HG02798 (cell line): ENCODE measurements at regions not wholly inside any gene's neighbourhood (a gene's known extent, or its start where the extent isn't known, plus 50 kb on each side); places are given as distances from the start of the nearest gene placed in this dataset.

Experiments
- ATAC-seq: cut with Tn5 transposase; IDR thresholded peaks from one replicate; pipeline ENCODE4 v1.9.1; 2021; ENCODE audit warnings: mild to moderate bottlenecking; ENCODE audit not compliant: unreplicated experiment, poor library complexity

DNA sequence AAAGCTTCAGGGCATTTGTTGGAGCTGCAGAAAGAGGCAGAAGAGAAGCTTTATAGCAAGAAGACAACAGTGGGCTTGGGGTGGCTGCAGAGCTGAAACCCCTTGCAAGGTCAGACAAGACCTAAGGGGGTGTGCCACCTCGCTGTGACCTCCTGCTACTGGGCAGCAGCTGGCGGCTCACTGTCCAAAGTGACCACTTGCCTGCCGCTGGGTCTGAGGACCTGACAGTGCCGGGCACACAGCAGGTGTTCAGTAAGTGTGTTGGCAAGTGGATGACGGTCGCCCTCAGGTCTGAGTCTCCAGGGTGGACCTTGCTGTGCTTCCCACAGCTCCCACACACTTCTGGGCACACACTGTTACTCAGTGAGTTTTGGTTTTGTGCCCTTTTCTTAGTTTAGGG is 336.5 kb downstream of the C16orf95 start:
- ATAC-seq: no peak

DNA sequence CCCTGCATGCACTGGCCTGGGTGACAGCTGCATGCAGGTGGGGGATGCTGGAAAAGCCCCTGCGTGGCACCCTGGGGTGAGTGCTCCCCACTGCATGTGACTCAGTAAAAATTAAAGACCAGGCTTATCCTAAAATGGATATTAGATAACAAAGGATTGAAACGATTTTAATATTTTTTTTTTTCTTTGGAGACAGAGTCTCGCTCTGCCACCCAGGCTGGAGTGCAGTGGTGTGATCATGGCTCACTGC is 334.9 kb downstream of the C16orf95 start:
- no peak for ATAC-seq

DNA sequence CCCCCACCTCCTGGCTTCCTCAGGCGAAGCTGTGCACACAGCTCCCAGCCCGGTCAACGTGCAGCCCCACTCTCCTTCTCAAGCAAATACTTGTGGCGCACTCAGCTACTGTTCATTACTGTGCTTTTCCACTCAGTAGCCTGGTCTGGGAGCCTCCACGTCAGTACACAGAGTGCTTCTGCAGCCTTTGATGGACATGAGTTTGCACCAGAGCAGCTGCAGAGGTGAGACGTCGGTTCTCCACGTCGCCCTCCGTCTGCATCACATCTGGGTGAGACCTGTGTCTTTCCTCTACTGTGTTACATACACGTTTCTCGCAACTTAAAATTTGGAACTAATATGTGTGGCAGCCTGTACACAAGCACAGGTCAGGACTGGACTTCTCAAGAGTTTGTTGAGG is 334.3 kb downstream of the C16orf95 start:
- ATAC-seq: no peak

DNA sequence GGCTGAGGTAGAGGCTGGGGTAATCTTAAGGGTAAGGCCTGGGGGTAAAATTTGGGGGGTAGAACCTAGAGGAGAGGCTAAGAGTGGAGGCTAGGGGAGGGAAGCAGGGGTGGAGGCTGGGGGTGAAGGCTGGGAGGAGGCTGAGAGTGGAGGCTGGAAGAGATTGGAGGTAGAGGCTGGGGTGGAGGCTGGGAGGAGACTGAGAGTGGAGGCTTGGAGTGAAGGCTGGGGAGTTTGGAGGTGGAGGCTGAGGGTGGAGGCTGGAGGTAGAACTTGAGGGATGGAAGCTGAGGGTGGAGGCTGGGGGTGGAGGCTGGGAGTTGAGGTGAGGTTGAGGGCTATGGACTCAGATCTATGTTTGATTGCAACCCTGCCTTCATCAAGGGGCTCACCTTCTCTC is 333.6 kb downstream of the C16orf95 start:
- no peak for ATAC-seq

DNA sequence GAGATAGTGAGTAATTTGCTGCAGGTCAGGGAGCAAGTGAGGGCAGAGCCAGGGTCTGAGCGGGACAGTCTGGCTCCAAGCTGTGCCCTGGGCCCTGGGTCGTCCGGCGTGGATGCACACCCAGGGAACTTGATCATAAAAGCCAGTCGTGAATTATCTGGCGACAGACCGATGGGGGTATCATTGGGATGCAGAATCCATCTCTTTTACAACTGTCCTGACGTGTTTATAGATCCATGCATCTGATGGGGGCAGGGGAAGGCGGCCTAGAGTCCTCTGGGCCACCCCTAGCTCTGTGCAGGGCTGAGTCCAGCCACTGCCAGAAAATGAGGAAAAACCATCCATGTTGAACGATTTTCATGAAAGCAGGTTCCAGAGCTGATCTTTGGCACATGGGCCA is 332.8 kb downstream of the C16orf95 start:
- ATAC-seq: no peak

DNA sequence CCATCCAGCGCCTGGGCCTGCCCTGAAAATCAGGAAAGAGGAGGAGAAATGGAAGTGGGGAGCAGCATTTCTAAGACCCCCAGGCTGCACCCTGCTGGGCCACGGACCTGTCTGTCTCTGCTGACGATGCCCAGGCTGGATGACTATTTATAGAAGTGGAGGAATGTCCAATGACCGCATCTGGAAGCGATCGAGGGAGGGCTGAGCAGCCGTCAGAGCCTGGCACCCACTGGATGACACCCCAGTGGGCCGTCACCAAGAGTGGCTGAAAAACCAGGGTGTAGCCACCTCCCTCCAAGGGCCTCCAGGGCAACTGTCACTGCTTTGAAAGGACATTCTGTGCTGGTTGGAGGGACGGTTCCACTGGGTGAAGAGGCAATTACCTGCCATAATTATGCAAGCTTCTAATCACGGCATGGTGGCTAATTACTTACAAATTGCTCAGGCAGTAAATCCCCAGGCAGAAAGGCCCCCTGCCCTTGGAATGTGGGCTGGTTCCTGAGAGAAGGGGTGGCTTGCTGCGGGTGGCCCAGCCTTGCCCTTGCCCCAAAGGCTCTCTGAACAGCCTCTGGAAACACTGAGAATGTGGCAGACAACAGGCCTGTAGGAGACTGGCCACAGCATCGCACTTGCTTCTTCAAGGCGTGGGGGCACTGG is 332.1 kb downstream of the C16orf95 start:
- no peak for ATAC-seq

DNA sequence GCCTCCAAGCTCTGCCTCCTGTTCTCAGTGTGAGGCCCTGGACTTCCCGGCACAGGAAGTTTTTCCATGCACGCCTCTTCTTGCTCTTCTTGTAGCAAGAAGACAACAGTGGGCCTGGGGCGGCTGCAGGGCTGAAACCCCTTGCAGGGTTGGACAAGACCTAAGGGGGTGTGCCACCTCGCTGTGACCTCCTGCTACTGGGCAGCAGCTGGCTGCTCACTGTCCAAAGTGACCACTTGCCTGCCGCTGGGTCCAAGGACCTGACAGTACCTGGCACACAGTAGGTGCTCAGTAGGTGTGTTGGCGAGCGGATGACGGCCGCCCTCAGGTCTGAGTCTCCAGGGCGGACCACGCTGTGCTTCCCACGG is 331.6 kb downstream of the C16orf95 start:
- no peak for ATAC-seq

DNA sequence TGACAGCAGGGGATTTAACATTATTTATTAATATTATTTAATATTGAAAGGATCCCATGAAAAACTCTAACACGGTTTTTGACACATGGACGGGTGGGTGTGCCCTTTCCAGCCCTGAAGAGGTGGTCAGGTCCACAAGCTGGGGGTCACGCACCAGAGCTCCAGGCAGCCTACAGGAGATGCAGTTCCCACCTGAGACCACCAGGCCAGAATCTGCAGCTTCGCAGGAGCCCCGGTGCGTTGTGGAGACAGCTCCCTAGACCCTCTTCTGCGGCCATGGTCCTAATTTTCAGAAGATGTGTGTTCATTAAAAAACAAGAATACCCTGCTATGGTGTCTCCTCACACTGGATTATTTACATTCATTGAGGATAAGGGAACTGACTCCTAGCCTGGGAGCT is 331.1 kb downstream of the C16orf95 start:
- ATAC-seq: no peak

DNA sequence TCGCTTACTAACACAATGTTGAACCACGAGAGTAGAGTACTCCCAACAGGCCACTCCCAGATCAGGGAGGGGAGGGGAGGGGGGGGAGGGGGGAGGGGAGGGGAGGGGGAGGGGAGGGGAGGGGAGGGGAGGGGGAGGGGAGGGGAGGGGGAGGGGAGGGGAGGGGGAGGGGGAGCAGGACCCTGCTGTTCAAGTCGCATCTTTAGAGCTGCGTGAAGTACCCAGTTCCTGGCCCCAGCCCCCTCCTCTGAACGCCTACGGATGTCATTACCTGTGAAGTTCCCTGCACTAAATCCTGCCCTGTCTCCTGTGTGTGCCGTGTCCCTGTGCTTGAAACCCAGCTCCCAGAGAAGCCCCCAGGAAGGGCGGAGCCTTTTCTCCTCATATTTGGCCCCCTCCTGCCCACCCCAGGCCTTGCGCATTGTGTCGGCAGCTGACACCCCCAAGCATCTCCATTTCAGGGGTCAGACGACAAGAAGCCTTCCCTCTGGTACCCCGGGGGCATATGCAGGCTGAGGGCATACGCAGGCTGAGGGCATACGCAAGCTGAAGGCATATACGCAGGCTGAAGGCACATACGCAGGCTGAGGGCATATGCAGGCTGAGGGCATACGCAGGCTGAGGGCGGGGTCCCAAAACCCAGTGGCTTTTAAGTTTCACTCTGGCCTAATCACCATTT is 330.2 kb downstream of the C16orf95 start:
- no peak for ATAC-seq

DNA sequence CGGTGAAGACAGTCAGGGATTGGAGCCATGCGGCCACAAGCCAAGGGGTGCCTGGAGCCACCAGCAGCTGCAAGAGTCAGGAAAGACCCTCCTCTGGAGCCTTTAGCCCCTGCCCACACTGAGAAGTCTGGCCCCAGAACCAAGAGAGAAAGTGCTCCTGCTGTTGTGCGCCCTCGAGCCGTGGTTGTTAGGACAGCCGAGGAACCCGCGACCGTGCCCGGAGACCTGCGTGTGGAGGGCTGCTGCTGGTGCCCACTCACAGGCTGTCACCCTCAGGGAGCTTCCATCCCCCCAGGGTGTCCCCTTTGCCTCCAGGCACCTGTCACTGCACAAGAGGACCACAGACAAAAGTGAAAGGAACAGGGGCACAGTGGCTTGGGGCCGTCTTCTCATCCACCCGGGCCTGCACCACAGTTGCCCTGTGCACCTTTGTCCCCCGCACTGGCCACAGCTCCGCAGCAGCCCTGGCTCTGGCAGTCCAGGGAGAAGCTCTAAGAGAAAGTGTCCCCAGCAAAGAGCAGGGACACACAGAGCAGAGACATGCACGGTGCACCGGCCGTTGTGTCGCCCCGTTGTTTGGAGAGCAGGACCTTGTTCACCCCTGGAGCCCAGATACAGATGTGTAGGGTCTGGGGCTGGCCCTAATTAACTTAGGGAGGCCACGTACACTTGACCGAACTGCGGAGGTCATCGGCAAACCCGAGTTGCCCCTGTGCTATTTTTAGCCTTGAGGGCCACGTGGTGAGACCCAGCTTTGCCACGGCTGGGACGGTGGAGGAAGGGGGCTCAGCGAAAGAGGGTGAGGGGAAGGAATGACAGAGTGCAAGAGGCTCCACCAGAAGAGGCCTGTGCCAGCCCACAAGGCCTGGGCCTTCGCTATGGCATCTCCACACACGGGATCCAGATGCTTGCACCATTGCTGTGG is 329.2 kb downstream of the C16orf95 start:
- no peak for ATAC-seq

DNA sequence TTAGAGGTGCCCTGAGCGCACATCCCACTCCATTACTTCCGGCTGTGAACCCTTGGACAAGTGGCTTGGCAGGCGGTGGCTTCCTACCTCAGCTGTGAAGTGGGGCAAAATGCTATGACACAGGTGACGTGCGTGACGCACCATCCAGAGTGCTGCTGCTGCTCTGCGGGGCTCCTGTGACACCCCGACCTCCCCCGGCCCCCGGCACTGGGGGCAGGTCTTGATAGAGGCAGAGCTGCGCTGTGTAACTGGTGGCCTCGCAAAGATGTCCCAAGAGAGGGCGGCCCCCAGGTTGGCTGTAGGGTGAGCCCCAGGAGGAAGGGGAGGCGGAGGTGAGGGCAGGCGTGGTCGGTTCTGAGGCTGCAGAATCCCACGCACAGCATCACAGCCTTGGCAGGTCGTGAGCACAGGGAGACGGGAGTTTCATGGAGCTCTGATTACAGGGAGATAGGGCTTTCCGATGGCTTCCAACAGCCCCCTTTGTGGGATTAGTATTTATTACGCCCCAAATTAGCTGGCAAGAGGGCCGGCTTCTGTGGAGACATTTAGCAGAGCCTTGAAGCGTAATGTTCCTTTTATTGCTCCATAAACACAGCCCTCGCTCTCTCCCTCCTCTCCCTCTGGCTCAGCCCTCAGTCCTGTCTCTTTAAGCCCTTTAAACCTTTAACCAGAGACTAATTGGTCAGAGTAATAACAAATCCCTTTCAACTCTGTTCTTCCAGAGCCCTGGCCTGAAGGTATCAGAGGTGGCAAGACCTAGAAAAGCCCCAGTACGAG is 328.1 kb downstream of the C16orf95 start:
- no peak for ATAC-seq

DNA sequence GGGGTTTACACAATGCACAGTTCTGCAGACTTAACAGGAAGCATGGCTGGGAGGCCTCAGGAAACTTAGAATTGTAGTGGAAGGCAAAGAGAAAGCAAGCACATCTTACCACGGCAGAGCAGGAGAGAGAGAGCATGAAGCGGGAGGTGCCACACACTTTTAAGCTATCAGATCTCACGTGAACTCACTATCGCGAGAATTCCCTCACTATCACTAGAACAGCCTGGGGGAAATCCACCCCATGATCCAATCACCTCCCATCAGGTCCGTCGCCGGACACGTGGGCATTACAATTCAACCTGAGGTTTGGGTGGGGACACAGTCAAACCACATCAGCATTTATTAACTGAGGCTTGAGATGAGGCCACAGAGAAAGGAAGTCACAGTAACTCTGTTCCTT is 326.7 kb downstream of the C16orf95 start:
- no peak for ATAC-seq

DNA sequence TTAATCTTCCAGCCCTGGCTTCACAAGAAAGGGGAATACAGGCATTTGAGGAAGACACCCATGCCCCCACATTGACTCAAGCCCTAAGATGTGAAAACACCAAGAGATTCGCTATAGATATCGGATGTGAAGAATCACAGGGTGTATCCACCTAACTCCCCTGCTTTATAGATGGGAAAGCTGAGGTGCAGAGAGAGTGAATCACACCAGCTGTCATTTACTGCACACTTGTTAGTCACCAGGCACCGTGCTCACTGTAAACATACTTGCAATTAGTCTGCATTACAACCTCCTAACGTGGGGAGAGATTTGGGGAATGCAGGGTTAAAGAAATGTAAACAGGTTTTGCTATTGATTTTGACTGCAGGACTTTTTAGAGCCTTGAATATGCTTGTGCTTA is 325.5 kb downstream of the C16orf95 start:
- no peak for ATAC-seq

DNA sequence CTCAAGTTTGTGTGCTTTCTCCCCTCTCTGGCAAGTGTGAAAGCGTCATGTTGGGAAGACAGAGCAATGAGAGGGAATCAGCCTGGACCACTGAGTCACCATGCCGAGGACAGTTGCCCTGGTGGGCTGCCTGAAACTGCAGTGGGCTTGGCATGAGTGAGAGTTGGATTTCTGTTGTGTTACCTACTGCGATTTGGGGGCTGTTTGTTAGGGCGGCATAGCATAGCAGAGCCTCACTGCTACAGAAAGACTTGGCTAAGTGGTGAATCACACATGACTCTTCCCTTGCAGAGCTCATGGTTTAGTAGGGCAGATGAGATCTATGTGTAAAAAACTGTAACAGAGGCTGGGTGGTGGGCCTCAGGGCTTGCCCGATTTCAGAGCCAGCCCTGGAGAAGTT is 324.6 kb downstream of the C16orf95 start:
- ATAC-seq: no peak

DNA sequence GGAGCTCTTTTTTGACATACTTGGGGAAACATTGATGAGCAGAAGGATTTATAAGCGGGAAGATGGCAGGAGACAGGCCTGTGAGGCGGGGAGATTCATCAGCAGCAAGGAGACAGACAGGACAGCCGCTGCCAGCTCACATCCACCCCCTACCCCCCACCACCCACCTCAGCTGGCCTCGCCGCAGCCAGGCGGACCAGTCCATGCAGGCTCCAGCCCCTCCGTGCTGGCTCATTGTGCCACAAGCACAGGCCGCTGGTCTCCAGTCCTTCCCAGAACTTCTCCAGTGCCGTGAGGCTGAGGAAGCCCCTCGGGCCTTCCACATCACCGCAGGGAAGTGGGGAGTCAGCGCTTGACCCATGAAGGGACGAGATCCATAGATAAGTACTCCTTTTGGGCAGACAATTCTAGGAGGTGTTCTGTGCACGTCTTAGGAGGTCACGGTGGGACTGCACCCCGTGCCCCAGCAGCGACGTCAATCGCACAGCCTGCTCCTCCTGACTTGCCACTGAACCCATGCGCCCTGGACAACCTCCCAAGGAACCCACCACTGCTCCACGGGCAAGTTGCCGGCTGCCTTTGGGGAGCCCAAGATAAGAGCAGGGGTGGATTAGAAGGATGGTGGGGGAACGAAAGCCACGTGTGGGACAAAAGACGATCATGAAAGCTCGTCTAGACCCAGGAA is 323.6 kb downstream of the C16orf95 start:
- no peak for ATAC-seq

DNA sequence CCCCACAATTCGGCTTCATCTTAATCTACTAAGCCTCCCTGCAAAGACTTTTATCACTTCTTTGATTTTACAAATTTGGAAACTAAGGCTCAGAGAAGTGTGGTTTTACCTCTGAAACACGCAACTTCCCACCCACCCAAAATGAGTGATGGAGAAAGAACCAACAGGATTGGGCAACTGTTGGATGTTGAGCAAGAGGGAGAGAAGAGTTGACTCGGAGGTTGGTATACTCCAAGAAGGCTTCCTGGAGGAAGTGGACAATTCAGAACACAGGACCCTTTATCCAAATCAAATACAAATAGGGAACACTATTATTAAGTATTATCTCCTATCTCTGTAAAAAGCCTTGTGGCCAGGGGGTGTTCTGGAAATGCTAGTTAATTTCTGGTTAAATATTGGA is 323.0 kb downstream of the C16orf95 start:
- no peak for ATAC-seq

DNA sequence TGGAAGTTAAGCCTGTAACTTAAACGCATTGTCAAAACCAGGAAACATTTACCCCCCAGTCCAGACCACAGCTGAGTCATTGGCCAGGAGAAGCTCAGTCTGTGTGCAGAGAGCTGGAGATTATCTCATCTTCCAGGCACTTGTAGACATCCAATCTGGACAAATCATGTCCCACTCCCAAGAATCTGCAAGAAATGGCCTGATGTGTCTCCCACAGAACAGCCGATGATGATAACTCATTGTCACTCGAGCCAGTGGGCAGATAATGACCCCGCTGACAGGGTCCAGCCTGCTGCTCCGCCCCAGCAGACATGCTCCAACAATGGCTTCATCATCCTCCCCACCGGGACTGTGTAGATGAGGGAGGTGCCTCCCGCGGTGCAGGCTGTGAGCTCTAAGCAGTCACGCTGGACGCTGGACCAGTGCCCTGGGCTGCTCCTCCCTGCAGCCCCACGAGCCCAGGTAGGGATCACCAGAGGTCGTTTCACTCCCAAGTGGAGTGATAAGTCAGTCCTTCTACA is 322.5 kb downstream of the C16orf95 start:
- no peak for ATAC-seq

DNA sequence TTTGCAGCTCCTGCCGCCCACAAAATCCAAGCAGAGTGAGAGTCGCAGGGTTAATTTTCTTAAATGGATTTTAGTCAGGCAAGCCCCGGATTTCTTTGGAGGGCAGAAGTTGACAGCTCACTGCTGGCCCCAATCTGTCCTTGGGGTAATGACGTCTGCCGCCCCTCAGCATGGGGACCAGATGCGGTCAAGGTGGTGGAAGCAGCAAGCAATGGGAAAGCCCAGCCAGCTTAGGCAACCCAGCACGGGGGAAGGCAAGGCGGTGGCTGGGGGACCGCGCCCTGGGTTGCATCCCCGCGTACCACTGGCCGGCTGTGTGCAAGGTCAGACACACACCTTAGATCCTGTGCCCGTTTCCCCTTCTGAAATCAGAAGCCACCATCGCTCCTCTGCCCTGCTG is 321.7 kb downstream of the C16orf95 start:
- no peak for ATAC-seq

DNA sequence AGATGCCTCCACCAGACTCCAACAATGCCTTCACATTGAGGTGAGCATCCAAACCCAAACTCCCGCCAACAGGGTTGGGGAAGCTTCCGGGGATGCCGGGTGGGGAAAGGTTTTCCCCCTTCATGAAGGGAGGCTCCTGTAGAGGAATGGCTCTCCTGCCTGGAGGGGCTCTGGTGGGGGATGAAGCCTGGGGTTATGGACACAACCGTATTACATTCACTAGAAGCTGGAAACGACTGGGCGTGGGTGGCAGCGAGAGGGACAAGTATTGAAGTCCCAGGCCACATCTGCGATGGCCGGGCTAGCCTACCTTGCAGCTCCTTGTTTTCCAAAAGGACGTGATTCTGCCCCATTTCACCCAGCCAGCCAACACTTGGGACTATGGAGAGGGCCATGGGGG is 321.1 kb downstream of the C16orf95 start:
- no peak for ATAC-seq

DNA sequence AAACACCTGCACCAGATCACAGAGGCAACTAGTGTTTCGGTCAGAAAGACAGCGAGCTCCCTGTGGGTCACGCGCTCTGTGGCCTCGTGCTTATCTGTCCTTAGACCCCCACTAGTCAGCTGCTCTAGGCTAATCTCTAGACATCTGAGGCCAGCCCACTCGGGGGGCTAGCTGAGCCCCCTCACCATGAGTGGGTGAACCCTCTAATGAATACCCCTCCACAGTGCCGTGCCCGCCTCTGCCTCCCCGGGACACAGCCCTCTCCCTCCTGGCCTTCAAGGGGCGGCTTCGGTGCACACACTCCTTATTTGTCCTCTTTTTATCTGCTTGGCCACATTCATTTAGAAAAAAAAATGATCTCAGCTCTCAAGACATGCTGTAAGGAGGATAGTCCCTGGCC is 320.1 kb downstream of the C16orf95 start:
- no peak for ATAC-seq
